LoVo (cell line): ENCODE measurements at regions not wholly inside any gene's neighbourhood (a gene's known extent, or its start where the extent isn't known, plus 50 kb on each side); places are given as distances from the start of the nearest gene placed in this dataset.
"Not testable (repeated sequence)": the region's sequence is repeated elsewhere in the genome, so short reads cannot be mapped to it uniquely, and the experiment has no call there.

ENCODE experiments used
- DNase-seq: peaks from one replicate; pipeline ENCODE4 v3.0.0-alpha.2; 2016; ENCODE audit warnings: low spot score

DNA sequence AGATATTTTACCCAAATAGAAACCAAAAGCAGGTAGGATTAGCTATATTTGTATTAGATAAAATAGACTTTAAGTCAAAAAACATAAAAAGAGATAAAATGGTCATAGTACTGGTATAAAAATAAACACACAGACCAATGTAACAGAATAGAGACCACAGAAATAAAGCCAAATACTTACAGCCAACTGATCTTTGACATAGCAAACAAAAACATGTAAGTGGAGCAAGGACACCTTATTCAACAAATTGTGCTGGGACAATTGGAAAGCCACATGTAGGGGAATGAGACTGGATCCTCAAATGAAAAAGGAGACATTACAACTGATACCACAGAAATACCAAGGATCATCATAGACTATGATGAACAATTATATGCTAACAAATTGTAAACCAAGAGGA lies 94.5 kb upstream of the SIRPG start:
- DNase-seq: no peak

DNA sequence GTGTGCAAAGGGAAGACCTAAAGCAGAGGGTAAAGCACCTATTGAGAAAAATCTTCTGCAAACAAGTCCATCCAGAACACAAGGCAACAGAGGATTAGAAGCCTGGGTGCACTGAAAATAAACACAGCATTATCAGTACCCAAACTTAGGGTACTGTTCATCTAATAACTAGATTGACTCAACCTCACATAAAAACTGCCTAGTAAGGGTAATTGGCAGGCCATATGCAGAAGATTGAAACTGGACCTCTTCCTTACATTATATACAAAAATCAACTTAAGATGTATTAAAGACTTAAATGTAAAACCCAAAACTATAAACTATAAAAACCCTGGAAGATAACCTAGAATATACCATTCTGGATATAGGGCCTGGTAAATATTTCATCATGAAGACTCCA lies 91.2 kb upstream of the SIRPG start:
- no peak for DNase-seq

DNA sequence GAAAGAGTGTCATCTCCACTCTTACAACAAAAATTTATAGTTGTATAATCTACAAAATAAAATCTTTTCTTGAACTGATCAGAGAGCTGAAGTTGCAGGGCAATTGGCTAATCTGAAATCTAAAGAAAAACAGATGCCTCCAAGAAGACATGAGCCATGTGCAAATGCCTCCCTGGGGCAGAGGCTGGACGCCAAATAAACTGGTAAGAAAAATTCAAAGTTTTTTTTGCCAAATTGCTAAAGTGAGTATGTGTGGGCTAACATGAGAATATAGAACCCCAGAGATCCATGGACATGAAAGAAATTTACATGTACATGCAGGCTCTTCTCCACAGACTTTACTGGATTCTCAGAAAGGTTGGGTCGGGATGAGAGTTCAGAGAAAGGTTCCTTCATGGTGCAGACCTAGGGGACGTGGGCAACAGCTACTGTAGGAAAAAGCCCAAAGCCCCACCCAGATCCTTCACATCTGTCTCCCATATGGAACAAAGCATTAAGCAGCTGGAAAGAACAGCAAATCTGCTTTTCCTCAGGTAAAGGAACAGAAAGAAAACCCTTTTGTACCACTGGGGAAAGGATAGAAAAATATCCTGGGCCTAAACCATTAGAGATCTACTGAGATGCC lies 90.5 kb upstream of the SIRPG start:
- DNase-seq: no peak

DNA sequence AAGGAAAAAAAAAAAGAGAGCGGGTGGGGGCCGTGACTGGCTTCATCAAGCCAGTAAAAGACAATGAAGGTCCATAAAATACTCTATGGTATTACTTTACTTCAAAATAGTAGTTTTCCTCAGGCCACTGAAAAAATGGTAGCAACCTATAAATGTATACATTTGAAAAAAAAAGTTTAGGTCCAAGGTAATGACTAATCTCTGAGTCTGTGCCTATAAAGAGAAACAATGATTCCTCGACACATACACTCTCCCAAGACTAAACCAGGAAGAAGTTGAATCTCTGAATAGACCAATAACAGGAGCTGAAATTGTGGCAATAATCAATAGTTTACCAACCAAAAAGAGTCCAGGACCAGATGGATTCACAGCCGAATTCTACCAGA lies 84.5 kb upstream of the SIRPG start:
- not testable (repeated sequence) for DNase-seq

DNA sequence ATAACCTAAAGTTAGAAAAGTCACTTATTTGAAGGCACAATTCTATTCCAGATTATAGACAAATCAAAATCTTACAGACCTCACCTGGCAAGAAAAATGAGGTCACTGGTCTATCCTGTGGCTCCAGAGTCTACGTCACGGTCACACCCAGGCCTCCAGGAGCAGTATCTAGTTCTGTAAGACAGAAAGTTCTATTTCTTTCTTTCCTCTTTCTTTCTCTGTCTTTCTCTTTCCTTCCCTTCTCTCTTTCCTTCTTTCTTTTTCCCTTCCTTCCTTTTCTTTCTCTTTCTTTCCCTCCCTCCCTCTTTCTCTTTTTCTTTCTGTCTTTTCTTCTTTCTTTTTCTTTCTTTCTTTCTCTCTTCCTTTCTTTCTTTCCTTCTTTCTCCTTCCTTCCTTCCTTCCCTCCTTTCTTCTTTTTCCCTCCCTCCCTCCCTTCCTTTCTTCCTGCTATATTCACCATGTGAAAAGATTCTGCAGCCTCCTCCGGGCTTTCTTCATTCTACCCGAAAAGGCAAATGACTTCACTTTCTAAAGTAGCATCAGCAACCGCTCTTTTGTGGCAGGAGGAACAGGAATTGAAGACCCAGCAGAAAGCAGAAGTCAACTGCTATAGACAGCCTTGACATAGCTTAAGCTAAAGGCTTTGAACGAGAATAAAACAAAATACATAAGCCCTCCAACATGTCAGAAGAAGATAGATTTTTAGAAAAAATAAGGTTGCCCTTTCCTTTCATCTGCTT lies 83.9 kb upstream of the SIRPG start:
- no peak for DNase-seq

DNA sequence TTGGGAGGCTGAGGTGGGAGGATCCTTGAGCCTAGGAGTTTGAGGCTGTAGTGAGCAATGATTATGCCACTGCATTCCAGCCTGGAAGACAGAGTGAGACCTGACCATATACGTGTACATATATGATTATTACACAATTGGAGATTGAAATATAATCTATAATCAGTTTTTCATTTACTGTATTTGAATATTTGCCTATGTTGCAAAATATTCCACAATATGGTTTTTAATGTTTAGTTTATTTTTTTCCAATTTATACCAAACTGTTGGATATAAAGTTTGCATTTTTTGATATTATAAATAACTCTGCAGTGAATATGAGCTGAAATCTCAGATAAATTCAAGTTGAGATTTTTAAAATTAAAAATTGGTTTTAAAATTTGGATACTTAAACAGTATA lies 79.6 kb upstream of the SIRPG start:
- DNase-seq: no peak

DNA sequence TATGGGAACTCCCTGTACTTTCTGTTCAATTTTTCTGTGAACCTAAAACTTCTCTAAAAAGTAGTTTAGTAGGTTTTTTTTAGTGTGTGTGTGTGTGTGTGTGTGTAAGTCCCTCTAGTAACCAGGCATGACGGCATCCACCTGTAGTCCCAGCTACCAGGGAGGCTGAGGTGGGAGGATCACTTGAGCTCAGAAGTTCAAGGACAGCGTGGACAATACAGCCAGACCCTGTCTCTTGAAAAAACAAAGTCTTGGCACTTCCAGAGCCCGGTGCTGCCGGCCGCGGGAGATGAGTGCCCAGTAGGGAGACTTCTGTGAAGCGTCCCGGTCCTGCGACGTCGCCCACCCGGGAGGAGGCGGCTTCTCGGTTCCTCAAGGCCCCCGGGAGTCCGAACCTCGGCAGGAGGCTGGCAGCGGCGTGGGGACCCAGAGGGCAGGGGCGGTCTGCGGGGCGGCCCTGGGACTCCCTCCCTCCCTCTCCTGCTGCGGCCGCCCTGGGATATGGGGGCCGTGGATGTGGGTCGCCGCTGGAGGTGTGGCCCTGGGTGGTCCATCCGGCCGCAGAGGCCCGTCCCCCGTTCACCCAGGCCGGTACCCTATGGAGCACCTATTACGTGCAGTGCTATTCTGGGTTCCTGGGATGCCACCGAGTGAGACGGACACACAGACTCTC lies 78.0 kb upstream of the SIRPG start:
- no peak for DNase-seq

DNA sequence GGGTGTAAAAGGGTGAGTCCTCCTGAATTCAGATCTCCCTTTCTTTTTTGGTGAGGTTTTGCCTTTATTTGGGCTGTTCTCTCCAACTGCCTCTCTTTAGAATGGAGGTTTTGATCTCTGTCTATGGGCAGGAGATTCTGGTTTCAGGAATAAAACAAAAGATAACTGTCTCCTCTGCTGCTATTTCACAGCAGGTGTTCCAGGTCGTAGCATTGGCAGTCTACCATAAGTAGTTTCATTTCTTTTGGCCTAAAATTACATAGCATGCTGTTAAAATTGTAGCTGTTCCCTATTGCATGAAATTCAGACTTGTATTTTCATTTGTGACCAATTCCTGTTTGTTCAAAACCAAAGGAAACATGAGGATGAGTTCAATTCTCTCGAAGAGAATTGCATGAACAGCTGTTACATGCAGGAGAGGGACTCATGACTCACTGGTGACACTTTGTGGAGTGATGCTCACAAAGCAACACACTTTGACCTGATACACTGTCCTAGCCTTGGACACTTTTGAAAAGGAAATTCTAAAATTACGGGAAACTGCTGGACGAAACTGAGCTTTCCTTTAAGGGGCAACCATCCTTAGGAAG lies 76.8 kb upstream of the SIRPG start:
- no peak for DNase-seq

DNA sequence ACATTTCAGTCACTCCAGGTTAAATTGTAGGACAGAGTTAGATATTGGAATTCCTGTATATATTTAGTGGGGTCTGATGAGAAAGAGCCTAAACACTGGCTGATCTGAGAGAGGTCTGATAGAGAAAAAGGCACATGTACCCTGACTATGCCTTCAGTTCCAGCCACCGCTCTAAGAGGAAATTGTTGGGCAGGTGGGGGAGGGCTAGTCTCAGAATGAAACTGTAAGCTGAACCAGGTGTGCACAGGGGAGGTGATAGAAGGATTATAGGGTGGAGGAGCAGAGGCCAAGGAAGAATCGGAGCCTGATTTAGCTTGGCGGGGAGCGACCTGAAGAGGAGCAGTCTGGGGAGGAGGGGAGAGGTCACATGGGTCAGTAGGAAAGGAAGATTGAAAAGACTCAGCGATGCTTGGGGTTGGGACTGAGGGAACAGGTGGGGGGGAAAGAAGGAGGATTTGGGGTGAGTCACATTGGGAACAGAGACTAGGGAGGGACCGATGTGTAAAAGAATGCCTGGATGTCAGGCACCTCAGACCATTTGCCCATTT lies 74.3 kb upstream of the SIRPG start:
- DNase-seq: not testable (repeated sequence)

DNA sequence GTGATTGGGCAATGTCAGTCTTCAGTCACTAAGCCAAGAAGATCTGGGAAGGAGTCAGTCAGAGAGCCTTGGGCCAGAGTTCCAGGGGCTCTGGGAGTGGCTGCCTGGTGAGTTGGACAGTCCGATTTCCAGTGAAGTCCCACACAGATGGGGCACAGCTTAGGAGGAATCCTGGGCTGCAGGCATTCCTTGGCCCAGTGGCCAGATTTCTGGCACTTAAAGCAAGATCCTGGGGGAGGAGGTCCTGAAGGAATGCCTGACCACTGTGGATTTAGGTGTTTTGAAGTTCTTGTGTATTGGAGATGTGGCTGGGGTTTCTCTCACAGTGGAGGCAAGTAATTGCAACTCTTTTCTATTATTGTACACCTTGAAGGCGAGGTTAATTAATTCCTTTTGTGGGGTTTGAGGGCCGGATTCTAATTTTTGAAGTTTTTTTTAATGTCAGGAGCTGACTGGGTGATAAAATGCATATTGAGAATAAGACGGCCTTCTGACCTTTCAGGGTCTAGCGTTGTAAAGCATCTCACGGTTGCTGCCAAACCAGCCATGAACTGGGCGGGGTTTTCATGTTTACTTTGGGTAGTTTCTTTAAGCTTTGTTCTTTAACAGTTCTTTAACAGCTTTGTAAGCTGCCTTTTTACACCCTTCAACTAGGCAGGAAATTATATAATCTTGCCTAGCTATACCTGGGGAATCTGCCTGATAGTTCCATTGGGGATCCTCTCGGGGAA lies 73.6 kb upstream of the SIRPG start:
- not testable (repeated sequence) for DNase-seq

DNA sequence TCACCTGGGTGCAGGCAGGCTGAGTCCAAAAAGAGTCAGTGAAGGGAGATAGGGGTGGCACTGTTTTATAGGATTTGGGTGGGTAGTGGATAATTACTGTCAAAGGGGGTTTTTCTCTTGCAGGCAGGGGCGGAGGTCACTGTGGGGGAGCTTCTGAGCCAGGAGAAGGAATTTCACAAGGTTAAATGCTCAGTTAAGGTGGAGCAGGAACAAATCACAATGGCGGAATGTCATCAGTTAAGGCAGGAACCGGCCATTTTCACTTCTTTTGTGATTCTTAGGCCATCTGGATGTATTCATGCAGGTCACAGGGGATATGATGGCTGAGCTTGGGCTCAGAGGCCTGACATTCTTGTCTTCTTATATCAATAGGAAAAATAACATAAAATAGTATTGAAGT lies 69.7 kb upstream of the SIRPG start:
- DNase-seq: not testable (repeated sequence)

DNA sequence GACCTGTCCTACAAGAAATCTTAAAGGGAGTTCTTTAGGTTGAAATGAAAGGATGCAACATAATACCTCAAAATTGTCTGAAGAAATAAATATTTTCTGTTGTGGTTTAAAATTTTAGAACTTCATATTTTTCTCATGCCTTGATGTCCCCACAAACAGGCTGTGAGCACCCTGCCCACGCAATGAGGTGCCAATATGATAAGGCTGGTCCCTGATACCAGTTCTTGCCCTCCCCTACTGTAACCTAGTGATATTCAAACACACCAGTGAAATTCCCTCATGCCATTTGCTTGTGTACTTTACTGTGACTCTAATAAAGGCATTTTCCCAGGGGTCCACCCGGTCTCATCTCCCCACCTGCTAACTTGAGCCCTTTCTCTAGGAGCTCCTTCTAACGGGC lies 67.3 kb upstream of the SIRPG start:
- DNase-seq: no peak

DNA sequence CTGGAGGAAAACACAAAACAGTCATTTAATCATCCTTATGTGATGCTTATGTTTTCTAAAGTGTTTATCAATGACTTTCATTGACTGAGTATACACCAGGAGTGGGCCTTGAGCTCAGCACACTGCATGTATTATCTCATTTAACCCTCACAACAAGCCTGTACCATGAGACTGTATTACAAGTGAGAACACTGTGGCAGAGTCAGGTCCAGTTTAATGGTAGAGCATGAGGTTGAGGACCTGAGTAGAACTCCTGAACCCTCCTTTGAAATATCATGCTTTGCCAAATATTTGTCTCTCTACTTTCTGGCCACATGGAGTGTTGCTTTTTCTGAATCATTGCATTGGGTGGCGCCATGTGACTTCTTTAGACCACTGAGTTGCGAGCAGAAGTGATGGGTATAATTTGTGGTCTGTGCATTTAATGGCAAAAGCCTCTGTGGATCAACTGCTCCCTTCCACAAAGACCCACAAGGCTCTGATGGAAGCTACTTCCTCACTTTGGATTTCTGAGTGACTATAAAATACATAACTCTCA lies 65.0 kb upstream of the SIRPG start:
- DNase-seq: no peak

DNA sequence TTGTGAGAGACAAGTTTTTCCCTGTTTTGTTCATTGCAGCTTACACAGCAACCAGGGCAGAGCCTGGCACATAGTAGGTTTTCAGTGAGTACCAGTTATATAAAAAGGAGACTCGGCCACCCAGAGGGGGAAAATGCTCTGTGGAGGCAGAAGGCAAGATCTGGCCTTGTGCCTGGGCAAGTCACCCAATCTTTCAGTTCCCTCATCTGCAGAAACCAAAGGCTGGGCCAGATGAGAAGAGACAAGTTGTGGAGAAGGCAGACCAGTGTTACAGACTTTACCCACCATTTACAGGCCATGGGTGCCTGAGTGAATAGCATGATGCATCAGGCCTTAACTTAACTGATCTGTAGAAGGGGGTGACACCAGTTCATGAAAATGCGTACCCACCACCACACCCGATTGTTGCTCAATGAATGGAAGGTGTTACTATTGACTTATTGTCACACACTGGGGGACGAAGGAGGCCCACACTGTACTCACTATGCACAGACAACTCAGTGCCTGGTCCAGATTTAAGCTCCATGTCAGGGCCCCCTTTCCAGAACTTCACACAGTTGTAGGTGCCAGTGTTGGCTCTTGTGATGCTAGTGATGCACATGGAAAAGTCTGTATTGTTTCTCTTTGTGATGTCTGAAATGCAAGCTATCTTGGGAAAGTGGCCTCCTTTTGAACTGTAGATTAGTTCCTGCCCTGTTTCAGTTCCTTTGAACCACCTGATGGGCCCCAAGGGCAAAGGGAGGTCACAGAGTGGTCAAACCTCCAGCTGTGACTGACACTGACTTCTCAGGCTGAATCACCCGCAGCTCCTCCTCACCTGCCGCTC lies 64.3 kb upstream of the SIRPG start:
- DNase-seq: no peak

DNA sequence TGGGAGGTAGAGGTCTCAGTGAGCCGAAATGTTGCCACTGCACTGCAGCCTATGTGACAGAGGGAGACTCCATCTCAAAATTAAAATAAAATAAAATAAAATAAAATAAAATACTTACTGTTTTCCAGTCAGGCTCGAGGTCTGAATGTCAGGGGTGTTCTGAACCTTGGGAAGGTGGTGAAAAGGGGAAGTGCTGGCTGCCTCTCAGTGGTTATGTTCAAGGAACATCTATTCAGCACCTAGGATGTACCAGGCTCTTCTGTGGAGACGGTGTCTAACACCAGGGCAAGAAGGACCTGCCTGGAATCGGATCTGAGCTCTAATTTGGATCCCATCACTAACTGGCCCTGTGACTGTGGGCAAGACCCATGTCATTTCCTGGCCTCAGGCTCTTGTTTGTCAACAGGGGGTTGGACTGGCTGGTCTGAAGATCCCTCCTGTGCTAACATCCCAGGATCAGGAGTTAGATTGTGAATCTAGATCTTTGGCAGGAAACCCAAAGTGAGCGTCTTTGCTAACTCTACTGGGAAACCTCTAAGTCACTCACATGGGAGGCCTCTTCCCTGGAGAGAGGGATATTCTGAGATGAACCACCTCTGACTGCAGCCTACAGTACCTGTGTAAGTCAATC lies 63.4 kb upstream of the SIRPG start:
- no peak for DNase-seq

DNA sequence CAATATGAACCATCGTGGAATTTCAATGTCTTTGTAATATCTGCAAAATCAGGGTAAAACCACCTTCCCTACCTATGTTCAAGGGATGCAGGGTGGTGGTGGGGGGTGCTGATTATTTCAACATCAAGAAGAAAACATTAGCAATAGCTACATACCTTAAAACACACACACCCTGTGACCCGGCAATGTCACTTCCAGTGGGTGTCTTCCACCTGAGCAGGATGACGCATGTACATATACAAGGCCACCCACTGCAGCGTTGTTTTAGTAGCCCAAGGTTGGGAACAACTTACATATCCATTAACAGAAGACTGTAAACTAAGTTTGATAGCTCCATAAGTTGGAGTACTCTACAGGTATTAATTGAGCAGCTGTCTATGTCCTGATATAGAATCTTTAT lies 62.6 kb upstream of the SIRPG start:
- no peak for DNase-seq

DNA sequence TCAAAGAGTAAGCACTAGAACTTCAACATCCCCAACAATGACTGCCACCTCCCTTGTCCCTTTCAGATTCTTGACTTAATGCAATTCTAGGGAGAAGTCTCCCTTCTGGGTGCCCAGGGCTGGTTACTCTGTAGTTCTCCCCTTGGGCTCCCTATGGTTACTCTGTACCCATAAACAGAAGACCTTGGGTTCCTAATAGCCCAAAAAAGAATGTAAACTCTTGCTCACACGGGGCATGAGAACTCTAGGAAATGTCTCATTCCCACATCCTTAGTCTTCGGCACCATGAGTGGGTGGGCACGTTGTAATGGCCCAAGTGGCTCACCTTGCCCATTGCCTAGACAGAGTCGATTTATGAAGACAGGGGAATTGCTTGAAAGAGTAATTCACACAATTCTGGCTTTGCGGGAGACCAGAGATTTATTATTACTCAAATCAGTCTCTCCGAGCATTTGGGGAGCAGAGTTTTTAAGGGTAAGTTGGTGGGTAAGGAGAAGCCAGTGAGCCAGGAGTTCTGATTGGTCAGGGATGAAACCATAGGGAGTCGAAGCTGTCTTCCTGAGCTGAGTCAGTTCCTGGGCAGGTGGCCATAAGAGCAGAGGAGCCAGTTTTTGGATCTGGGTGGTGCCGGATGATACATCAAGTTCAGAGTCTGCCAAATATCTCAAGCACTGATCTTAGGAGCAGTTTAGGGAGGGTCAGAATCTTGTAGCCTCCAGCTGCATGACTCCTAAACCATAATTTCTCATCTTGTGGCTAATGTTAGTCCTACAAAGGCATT lies 61.2 kb upstream of the SIRPG start:
- DNase-seq: no peak

DNA sequence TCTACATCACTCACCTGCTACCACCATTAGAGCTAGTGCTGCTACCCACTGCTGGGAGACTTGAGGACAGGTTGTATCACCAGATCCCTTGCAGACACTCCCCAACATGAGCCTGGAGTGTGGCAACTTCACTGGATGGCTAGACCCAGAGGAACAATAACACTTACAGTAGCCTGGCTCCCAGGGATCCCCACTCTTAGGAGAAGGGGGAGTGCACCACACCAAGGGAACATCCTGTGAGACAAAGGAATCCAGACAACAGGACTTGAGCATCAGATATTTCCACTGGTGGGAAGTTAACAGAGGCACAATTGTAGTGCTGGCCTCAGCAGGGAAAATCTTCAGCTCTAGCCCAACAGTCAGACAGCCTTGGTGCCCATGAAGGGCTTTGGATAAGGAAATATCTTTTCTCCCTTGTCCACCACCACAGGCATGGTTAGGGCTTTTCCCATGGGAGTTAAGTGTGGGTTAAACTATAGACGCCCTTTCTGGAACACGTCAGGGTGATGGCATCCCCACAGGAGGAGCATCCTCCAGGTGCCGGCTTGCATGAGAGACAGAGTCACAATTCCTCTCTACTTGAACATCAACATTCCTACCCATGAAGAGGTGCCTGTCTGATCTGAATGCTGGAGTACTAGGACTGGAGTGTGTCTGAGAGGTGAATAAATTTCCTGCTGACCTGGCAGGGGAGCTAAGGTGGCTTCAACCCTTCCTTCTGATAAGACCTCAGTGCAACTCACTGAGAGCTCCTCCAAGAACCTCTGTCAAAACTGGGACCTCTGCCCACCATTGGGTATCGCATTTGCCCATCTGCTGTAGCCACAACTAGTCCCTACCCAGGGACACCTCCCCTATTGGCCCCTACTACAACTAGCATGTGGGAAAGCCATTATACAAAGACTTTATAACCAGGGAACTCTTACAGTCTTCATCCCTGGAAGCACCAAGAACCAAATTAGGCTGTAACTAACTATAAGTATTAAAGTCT lies 55.4 kb upstream of the SIRPG start:
- no peak for DNase-seq
